ENCODE measurements at regions not wholly inside any gene's neighbourhood (a gene's known extent, or its start where the extent isn't known, plus 50 kb on each side); places are given as distances from the start of the nearest gene placed in this dataset.

- TF ChIP-seq RBBP5 (IDR thresholded peaks at IDR 0.05; ENCODE audit: borderline replicate concordance, low read depth, low read length) (no peak), HDAC2 (IDR thresholded peaks at IDR 0.05; ENCODE audit: borderline replicate concordance in 1 of 2, low read depth in 2 of 2, low read length in 2 of 2) (no peak), TCF12 (IDR thresholded peaks at IDR 0.05; ENCODE audit: low read depth, low read length) (no peak), ASH2L (IDR thresholded peaks at IDR 0.05; ENCODE audit: low read length) (no peak), NRF1 (IDR thresholded peaks at IDR 0.05; ENCODE audit: low read depth, low read length) (no peak), CHD2 (IDR thresholded peaks at IDR 0.05; ENCODE audit: low read length) (no peak)
These were observed 69.0 kb upstream of the DDX18 start (continued) for GRCh38 chr2:117745537-117745936.
